Ovary (tissue), 3 donors: ENCODE measurements at regions not wholly inside any gene's neighbourhood (a gene's known extent, or its start where the extent isn't known, plus 50 kb on each side); places are given as distances from the start of the nearest gene placed in this dataset.

ENCODE experiments used
- CTCF ChIP-seq, 3 donors: fragments of 450-650 bp in 2 of 3; fragments of 200-600 bp in 1 of 3; IDR thresholded peaks; one replicate each; pipeline versions ENCODE4 v1.5.1 to v1.8.0; 2016 to 2022; ENCODE audit warnings: antibody characterized with exemption in 3 of 3, mild to moderate bottlenecking in 1 of 3
- POLR2A ChIP-seq: fragments of 450-650 bp; IDR thresholded peaks from one replicate; pipeline ENCODE4 v1.6.1; 2017; ENCODE audit warnings: antibody characterized with exemption, mild to moderate bottlenecking, moderate library complexity
- donor health status: DM: no; HTN: no; CAD: no.

GRCh38 chr1:25057188-25057587 is 127.1 kb upstream of the RUNX3 start:
- TF ChIP-seq CTCF (IDR thresholded peaks at IDR 0.05) (no peak), POLR2A (no peak)
